GM23248 (cell line): ENCODE measurements at regions not wholly inside any gene's neighbourhood (a gene's known extent, or its start where the extent isn't known, plus 50 kb on each side); places are given as distances from the start of the nearest gene placed in this dataset.
"Not testable (repeated sequence)": the region's sequence is repeated elsewhere in the genome, so short reads cannot be mapped to it uniquely, and the experiment has no call there.

ENCODE experiments used
- DNase-seq: peaks from one replicate; pipeline ENCODE4 v3.0.0-alpha.2; 2015
- H2AFZ ChIP-seq: fragments of 200-600 bp; sonication (generic); 2 replicates; pipeline ENCODE4 v1.6.1; 2016; ENCODE audit warnings: antibody characterized with exemption
- H3F3A ChIP-seq: fragments of 200-600 bp; sonication (generic); 2 replicates; pipeline ENCODE4 v1.6.1; 2016; ENCODE audit warnings: mild to moderate bottlenecking, antibody characterized with exemption, mixed run types; ENCODE audit not compliant: insufficient read depth
- H3K27ac ChIP-seq: fragments of 200-600 bp; sonication (generic); 2 replicates; pipeline ENCODE4 v1.5.1; 2016; ENCODE audit warnings: mild to moderate bottlenecking
- H3K27me3 ChIP-seq: fragments of 200-600 bp; sonication (generic); replicated peaks from 2 replicates; pipeline ENCODE4 v1.6.1; 2016; ENCODE audit warnings: mild to moderate bottlenecking; ENCODE audit not compliant: insufficient read depth
- H3K36me3 ChIP-seq: fragments of 200-600 bp; sonication (generic); 2 replicates; pipeline ENCODE4 v1.6.1; 2016; ENCODE audit warnings: low read depth, mild to moderate bottlenecking
- H3K4me1 ChIP-seq: fragments of 200-600 bp; sonication (generic); 2 replicates; pipeline ENCODE4 v1.6.1; 2016; ENCODE audit warnings: mild to moderate bottlenecking; ENCODE audit not compliant: insufficient read depth
- H3K4me2 ChIP-seq: fragments of 200-600 bp; sonication (generic); one replicate; pipeline ENCODE4 v1.6.1; 2016; ENCODE audit warnings: mild to moderate bottlenecking; ENCODE audit not compliant: unreplicated experiment
- H3K4me3 ChIP-seq: fragments of 200-600 bp; sonication (generic); 2 replicates; pipeline ENCODE4 v1.5.1; 2016; ENCODE audit warnings: mild to moderate bottlenecking
- H3K79me2 ChIP-seq: fragments of 200-600 bp; sonication (generic); 2 replicates; pipeline ENCODE4 v1.6.1; 2016; ENCODE audit warnings: mild to moderate bottlenecking; ENCODE audit not compliant: insufficient read depth
- H3K9ac ChIP-seq: fragments of 200-600 bp; sonication (generic); 2 replicates; pipeline ENCODE4 v1.6.1; 2016; ENCODE audit warnings: mild to moderate bottlenecking
- H3K9me2 ChIP-seq: fragments of 200-600 bp; sonication (generic); 2 replicates; pipeline ENCODE4 v1.6.1; 2016; ENCODE audit warnings: mixed run types, mild to moderate bottlenecking, moderate library complexity; ENCODE audit not compliant: insufficient read depth
- H3K9me3 ChIP-seq: fragments of 200-600 bp; sonication (generic); one replicate; pipeline ENCODE4 v1.6.1; 2017; ENCODE audit warnings: low read depth
- H4K20me1 ChIP-seq: fragments of 200-600 bp; sonication (generic); 2 replicates; pipeline ENCODE4 v1.6.0; 2016; ENCODE audit not compliant: insufficient read depth
- EZH2 ChIP-seq: fragments of 200-600 bp; sonication (generic); IDR thresholded peaks from 2 replicates; pipeline ENCODE4 v1.6.1; 2018; ENCODE audit warnings: antibody characterized with exemption, mild to moderate bottlenecking; ENCODE audit not compliant: insufficient read depth, poor library complexity, severe bottlenecking
- EZH2phosphoT487 ChIP-seq: fragments of 200-600 bp; sonication (generic); IDR thresholded peaks from 2 replicates; pipeline ENCODE4 v1.6.1; 2018; ENCODE audit warnings: antibody characterized with exemption, moderate library complexity, mild to moderate bottlenecking, low read depth; ENCODE audit not compliant: insufficient read depth
- WGBS, 2 experiments: methylation state at CpG; one replicate each; pipeline ENCODE4 v1.1.6; 2015 to 2017; ENCODE audit warnings: low lambda C conversion rate in 2 of 2, low coverage in 1 of 2; ENCODE audit errors: missing lambda C conversion rate in 2 of 2; 5-methylcytosine and 5-hydroxymethylcytosine counted together
- in situ Hi-C: fragments of 300-500 bp; cut with MboI; formaldehyde crosslinking; loops from 2 replicates; pipeline ENCODE4 v1.15.0; 2020

- in situ Hi-C loops, result no loop called here
- Histone ChIP-seq H3K4me2 (no peak overlapping the region), H3K9ac (no peak overlapping the region), H3K4me3 (no peak overlapping the region), H3K9me2 (no peaks in the 10 kb centered on the region), H3K79me2 (peaks cover 73% of the 10 kb centered on the region), H3K4me1 (peaks cover 46% of the 10 kb centered on the region), H3K27me3 (no peaks in the 10 kb centered on the region), H3F3A (peaks cover 53% of the 10 kb centered on the region), H3K36me3 (peaks cover 19% of the 10 kb centered on the region), H3K27ac (peak overlapping the region; percentile 85; the same call in 1 of the 2 replicates), H4K20me1 (no peaks in the 10 kb centered on the region), H3K9me3 (no peaks in the 10 kb centered on the region), H2AFZ (no peak overlapping the region)
- DNase-seq, result no peak
- TF ChIP-seq EZH2phosphoT487 (no peak), EZH2 (no peak)
- WGBS, 2 experiments, result 94 to 96% methylated on average over 1 of the region's 1 CpG
These were observed 150.1 kb downstream of the CYB561 start for GRCh38 chr17:63295839-63296590.

- H3K9ac ChIP-seq, H3K9me2 ChIP-seq, H3K27ac ChIP-seq, DNase-seq, H2AFZ ChIP-seq, H3K27me3 ChIP-seq, H3K4me3 ChIP-seq, H3K9me3 ChIP-seq, H3K4me2 ChIP-seq, in situ Hi-C loops, H4K20me1 ChIP-seq: not testable (repeated sequence)
- H3F3A ChIP-seq, result peaks cover 36% of the 10 kb centered on the region
- WGBS, 2 experiments, result 93 to 100% methylated on average over 1 of the region's 1 CpG
- peaks cover 17% of the 10 kb centered on the region for H3K4me1 ChIP-seq
- peaks cover 19% of the 10 kb centered on the region for H3K36me3 ChIP-seq
- H3K79me2 ChIP-seq, result peaks cover 87% of the 10 kb centered on the region
These were observed 147.2 kb downstream of the CYB561 start for GRCh38 chr17:63298916-63299315.

- no peaks in the 10 kb centered on the region for H3K36me3 ChIP-seq
- H3K4me3 ChIP-seq, result no peak overlapping the region
- WGBS, 2 experiments, result 99 to 100% methylated on average over 12 to 15 of the region's 15 CpGs
- peaks cover 98% of the 10 kb centered on the region for H3K79me2 ChIP-seq
- H3K27me3 ChIP-seq, result no peaks in the 10 kb centered on the region
- no peak overlapping the region for H3K4me2 ChIP-seq
- H3K9ac ChIP-seq, result no peak overlapping the region
- no peaks in the 10 kb centered on the region for H4K20me1 ChIP-seq
- TF ChIP-seq EZH2 (no peak), EZH2phosphoT487 (no peak)
- no peak overlapping the region for H3K27ac ChIP-seq
- H3F3A ChIP-seq, result peaks cover 8% of the 10 kb centered on the region; the same call in 1 of the 2 replicates
- H3K9me2 ChIP-seq, result no peaks in the 10 kb centered on the region
- H2AFZ ChIP-seq, result no peak overlapping the region
- in situ Hi-C loops, result no loop called here
- H3K4me1 ChIP-seq, result peaks cover 10% of the 10 kb centered on the region
- DNase-seq, result no peak
- H3K9me3 ChIP-seq, result no peaks in the 10 kb centered on the region
These were observed 141.3 kb downstream of the CYB561 start for GRCh38 chr17:63304704-63305261.

GRCh38 chr17:63305857-63306256, 140.2 kb downstream of the CYB561 start:
- Histone ChIP-seq H3K9me3 (no peaks in the 10 kb centered on the region), H3K79me2 (peaks cover 98% of the 10 kb centered on the region), H4K20me1 (no peaks in the 10 kb centered on the region), H3K27me3 (no peaks in the 10 kb centered on the region), H3K36me3 (no peaks in the 10 kb centered on the region), H3K4me1 (peaks cover 11% of the 10 kb centered on the region), H3K9ac (no peak overlapping the region), H3K9me2 (no peaks in the 10 kb centered on the region), H3K4me3 (no peak overlapping the region), H3K27ac (no peak overlapping the region), H2AFZ (no peak overlapping the region), H3F3A (peaks cover 13% of the 10 kb centered on the region; the same call in 1 of the 2 replicates), H3K4me2 (no peak overlapping the region)
- DNase-seq, result no peak
- in situ Hi-C loops, result no loop called here
- TF ChIP-seq EZH2, result no peak
- TF ChIP-seq EZH2phosphoT487, result no peak
- WGBS, 2 experiments, result 97 to 99% methylated on average over 7 of the region's 7 CpGs

- Histone ChIP-seq H3K9me3 (no peaks in the 10 kb centered on the region), H3K4me1 (peaks cover 11% of the 10 kb centered on the region), H3K9me2 (no peaks in the 10 kb centered on the region), H3F3A (peaks cover 13% of the 10 kb centered on the region; the same call in 1 of the 2 replicates), H3K36me3 (no peaks in the 10 kb centered on the region), H3K27me3 (no peaks in the 10 kb centered on the region), H2AFZ (no peak overlapping the region), H3K4me2 (no peak overlapping the region), H3K27ac (no peak overlapping the region), H3K4me3 (no peak overlapping the region), H3K79me2 (peaks cover 98% of the 10 kb centered on the region), H3K9ac (no peak overlapping the region), H4K20me1 (no peaks in the 10 kb centered on the region)
- WGBS, 2 experiments, result 98% methylated on average over 3 of the region's 3 CpGs
- DNase-seq, result no peak
- no peak for TF ChIP-seq EZH2phosphoT487
- no peak for TF ChIP-seq EZH2
- in situ Hi-C loops, result no loop called here
These were observed 139.3 kb downstream of the CYB561 start for GRCh38 chr17:63306855-63307254.
